ENCODE measurements at regions not wholly inside any gene's neighbourhood (a gene's known extent, or its start where the extent isn't known, plus 50 kb on each side); places are given as distances from the start of the nearest gene placed in this dataset.

DNA sequence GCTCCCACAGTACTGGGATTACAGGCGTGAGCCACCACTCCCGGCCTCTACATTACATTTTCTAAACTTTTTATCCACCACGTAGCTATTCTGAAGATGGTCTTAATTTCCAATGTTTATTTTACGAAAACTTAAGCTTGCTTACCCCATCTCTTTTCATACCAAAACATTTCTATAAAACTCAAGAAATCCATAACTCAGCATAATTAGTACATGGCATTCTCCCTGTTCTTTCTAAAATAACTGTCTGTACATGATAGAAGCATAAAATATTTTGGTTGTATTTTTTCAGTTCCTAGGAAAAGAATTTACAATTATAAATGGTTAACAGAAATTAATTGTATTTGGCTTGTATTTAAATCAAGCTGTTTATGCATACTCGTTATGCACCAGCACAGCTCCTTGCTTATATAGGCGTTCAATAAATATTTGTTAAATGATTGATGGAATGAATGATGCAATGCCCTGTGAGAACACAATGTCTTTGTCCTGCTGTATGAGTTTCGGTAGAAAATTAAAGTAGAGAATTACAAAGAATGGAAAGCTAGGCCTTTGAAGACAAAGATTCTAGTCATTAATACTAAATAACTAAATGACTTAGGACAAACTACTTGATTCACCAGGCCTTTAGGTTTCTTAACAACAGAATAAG is 384.2 kb downstream of the EFNA5 start:
- H3K4me3 ChIP-seq (ENCODE audit: low read length), result no peak overlapping the region
- no peak for DNase-seq (ENCODE audit: low read depth)
- TF ChIP-seq, protein P1, sequence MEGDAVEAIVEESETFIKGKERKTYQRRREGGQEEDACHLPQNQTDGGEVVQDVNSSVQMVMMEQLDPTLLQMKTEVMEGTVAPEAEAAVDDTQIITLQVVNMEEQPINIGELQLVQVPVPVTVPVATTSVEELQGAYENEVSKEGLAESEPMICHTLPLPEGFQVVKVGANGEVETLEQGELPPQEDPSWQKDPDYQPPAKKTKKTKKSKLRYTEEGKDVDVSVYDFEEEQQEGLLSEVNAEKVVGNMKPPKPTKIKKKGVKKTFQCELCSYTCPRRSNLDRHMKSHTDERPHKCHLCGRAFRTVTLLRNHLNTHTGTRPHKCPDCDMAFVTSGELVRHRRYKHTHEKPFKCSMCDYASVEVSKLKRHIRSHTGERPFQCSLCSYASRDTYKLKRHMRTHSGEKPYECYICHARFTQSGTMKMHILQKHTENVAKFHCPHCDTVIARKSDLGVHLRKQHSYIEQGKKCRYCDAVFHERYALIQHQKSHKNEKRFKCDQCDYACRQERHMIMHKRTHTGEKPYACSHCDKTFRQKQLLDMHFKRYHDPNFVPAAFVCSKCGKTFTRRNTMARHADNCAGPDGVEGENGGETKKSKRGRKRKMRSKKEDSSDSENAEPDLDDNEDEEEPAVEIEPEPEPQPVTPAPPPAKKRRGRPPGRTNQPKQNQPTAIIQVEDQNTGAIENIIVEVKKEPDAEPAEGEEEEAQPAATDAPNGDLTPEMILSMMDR (conservative IDR thresholded peaks at IDR 0.05; ENCODE audit: low read depth, low read length), result no peak

DNA sequence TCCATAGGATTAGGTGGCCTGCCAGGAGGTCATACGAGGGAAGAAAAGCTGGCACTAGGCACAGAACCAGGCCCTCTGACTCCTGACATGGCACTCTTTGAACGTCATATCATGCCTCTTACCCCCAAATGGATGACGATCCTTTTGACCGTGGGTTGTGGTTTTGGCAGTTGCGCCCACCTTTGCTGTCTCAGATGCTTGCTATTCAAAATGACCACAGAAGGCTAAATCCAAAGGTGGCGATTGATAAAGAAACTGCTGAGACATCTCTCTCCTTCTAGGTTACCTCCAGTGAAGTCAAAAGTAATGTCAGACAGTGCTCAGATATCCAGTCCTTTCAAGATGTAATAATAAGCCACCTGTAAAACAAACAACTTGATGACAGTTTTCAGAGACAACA is 385.0 kb downstream of the EFNA5 start:
- no peak overlapping the region for H3K4me3 ChIP-seq (ENCODE audit: low read length)
- TF ChIP-seq, protein P1 (conservative IDR thresholded peaks at IDR 0.05; ENCODE audit: low read depth, low read length), result no peak
- no peak for DNase-seq (ENCODE audit: low read depth)

DNA sequence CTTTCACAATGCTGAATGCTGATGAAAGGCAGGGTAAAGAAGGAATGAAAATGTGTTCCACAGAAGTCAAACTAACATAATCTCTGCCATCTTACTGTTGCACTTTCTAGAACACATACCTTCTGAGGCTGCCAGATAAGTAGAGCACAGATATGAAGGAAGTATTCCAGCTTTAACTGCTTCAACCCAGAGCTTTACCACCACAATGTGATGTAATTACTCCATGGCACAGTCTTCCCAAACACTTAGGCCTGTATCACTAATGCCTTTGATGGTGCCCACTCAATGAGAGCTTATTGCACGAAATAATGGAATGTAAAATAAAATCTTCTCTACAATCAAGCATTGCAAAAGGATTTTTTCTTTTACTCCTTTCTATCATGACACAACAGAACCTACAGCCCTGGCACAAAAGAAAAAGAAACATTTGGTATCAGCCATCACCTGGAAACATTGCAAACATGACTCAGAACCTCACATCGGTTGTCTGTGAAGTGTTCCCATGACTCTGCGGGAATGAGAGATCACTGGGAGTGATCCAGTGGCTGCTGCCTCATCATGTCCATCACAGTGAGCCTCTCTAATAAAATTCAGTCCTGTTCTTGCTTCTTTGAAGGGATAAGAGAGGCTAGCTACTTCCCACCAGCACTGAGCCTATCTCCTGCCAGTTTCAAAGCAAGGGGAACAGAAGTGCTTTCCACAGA is 385.8 kb downstream of the EFNA5 start:
- TF ChIP-seq, protein P1 (conservative IDR thresholded peaks at IDR 0.05; ENCODE audit: low read depth, low read length), result no peak
- peak; percentile 34 for DNase-seq (ENCODE audit: low read depth)
- no peak overlapping the region for H3K4me3 ChIP-seq (ENCODE audit: low read length)

DNA sequence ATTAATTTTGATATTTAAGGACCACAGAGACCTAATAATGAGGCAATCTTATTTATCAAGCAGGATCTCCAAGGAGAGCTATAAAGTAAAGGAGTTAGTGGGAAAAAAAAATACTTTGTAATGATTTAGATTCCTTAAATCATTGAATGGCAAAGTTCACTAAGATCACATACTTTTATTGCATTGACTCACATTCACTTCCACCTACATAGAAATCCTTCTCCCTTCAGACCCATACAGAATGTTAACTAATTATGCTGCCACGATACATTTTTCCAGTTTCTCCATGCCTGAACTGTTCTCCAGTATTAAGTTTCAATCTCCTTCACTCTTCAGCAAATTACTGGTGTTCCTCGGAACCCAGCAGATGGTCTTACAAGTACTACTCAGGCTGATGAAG is 388.7 kb downstream of the EFNA5 start:
- peak; percentile 87 for DNase-seq (ENCODE audit: low read depth)
- TF ChIP-seq, protein P1 (conservative IDR thresholded peaks at IDR 0.05; ENCODE audit: low read depth, low read length), result no peak

DNA sequence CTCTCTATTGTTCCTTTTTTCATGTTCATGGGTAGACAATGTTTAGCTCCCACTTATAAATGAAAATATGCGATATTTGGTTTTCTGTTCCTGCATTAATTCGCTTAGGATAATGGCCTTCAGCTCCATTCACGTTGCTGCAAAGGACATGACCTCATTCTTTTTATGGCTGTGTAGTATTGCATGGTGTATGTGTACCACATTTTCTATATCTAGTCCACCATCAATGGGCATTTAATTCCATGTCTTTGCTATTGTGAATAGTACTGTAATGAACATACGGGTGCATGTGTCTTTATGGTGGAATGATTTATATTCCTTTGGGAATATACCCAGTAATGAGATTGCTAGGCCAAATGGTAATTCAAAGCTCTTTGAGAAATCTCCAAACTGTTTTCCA is 392.0 kb downstream of the EFNA5 start:
- no peak for DNase-seq (ENCODE audit: low read depth)
- TF ChIP-seq, protein P1 (conservative IDR thresholded peaks at IDR 0.05; ENCODE audit: low read depth, low read length), result no peak
- H3K4me3 ChIP-seq (ENCODE audit: low read length), result no peak overlapping the region

More for the DNA sequence above, 388.7 kb downstream of the EFNA5 start:
- H3K4me3 ChIP-seq (ENCODE audit: low read length), result no peak overlapping the region

DNA sequence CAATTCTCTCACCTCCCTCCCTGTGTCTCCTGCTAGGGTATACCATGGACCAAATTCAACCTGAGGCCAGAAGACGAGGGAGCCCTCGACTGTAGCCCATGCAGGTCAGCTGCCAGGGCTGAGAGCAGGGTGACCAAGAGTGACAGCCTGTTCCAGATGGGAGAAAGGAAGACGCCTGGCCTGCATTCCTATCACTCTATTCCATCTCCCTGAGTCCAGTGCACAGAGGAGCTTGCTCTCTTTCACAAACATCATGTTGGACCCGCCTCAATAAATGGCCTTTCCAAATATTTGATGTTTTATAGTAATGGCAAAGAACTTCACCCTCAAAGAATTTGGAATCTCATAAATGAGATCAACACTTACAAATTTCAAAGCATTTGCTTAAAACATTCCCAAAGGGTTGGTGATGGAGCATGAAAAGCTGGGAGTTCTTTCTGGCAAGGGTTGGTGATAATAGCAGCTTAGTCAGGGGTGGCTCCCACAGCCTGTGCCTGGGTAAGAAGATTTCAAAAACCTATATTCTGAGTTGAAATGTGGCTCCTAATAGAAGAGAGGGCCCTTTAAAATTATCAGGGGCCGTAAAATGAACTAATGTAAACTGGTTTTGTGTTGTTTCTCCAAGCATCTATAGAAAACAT is 393.1 kb downstream of the EFNA5 start:
- no peak overlapping the region for H3K4me3 ChIP-seq (ENCODE audit: low read length)
- TF ChIP-seq, protein P1 (conservative IDR thresholded peaks at IDR 0.05; ENCODE audit: low read depth, low read length), result no peak
- DNase-seq (ENCODE audit: low read depth), result no peak
